Thyroid gland (tissue), 4 donors: ENCODE measurements at regions not wholly inside any gene's neighbourhood (a gene's known extent, or its start where the extent isn't known, plus 50 kb on each side); places are given as distances from the start of the nearest gene placed in this dataset.

Experiments
- CTCF ChIP-seq, 6 experiments: fragments of 200-600 bp in 3 of 6; fragments of 450-650 bp in 3 of 6; sonication (generic) in 3 of 6; IDR thresholded peaks; one replicate each; pipeline ENCODE4 v1.5.1; 2016 to 2019; ENCODE audit warnings: antibody characterized with exemption in 6 of 6, mild to moderate bottlenecking in 2 of 6, inconsistent platforms in 1 of 6, moderate library complexity in 1 of 6
- POLR2A ChIP-seq, 2 donors: fragments of 450-650 bp; IDR thresholded peaks; one replicate each; pipeline ENCODE4 v1.6.1; 2017; ENCODE audit warnings: antibody characterized with exemption in 2 of 2, mild to moderate bottlenecking in 2 of 2, moderate library complexity in 1 of 2

- TF ChIP-seq CTCF (IDR thresholded peaks at IDR 0.05), result no peak
- TF ChIP-seq POLR2A (IDR thresholded peaks at IDR 0.05), result no peak
Observed at GRCh38 chr6:2534406-2535042, 216.2 kb downstream of the MYLK4 start.
